GM12878 (cell line): ENCODE measurements at regions not wholly inside any gene's neighbourhood (a gene's known extent, or its start where the extent isn't known, plus 50 kb on each side); places are given as distances from the start of the nearest gene placed in this dataset.

Experiments
- FOXM1 ChIP-seq: IDR thresholded peaks from 2 replicates; pipeline ENCODE4 v1.6.1; 2012; ENCODE audit warnings: low read depth, mild to moderate bottlenecking, inconsistent platforms, low read length, moderate library complexity
- MXI1 ChIP-seq: fragments of 150-350 bp; IDR thresholded peaks from 2 replicates; pipeline ENCODE4 v1.6.1; 2011; ENCODE audit warnings: low read depth, mild to moderate bottlenecking, inconsistent platforms, low read length, improper control_type of control experiment
- RAD21 ChIP-seq: IDR thresholded peaks from 2 replicates; pipeline ENCODE4 v1.6.1; 2011; ENCODE audit warnings: mild to moderate bottlenecking, low read depth, low read length, moderate library complexity; ENCODE audit not compliant: insufficient read depth
- SPI1 ChIP-seq: IDR thresholded peaks from 2 replicates; pipeline ENCODE4 v1.6.1; 2011; ENCODE audit warnings: low read depth, mild to moderate bottlenecking, low read length, moderate library complexity, borderline replicate concordance; ENCODE audit not compliant: insufficient read depth
- TF ChIP-seq, protein P1 (sequence below): IDR thresholded peaks from 2 replicates; pipeline ENCODE4 v1.6.1; 2012; ENCODE audit warnings: mild to moderate bottlenecking, low read depth, low read length

DNA sequence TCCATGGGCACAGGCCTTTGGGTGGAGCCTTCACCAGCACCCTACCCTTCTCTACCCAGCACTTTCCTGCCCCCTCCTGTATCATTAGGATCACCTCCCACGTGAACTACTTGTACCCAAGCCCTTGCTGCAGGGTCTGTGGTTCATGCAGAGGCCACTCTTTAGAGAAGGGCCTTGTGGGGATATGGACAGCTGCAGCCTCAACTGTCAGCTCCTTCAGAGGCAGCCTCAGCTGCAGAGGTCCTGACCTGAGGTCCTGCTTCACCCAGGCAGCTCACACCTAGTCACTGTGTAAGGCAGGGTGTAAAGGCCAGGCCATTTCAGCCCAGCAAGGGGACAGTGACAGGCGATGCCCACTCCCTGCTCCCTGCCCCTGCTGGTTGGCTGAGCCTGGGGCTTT, 448.6 kb upstream of the PROK2 start:
- no peak for TF ChIP-seq RAD21
- no peak for TF ChIP-seq MXI1
- TF ChIP-seq, protein P1, sequence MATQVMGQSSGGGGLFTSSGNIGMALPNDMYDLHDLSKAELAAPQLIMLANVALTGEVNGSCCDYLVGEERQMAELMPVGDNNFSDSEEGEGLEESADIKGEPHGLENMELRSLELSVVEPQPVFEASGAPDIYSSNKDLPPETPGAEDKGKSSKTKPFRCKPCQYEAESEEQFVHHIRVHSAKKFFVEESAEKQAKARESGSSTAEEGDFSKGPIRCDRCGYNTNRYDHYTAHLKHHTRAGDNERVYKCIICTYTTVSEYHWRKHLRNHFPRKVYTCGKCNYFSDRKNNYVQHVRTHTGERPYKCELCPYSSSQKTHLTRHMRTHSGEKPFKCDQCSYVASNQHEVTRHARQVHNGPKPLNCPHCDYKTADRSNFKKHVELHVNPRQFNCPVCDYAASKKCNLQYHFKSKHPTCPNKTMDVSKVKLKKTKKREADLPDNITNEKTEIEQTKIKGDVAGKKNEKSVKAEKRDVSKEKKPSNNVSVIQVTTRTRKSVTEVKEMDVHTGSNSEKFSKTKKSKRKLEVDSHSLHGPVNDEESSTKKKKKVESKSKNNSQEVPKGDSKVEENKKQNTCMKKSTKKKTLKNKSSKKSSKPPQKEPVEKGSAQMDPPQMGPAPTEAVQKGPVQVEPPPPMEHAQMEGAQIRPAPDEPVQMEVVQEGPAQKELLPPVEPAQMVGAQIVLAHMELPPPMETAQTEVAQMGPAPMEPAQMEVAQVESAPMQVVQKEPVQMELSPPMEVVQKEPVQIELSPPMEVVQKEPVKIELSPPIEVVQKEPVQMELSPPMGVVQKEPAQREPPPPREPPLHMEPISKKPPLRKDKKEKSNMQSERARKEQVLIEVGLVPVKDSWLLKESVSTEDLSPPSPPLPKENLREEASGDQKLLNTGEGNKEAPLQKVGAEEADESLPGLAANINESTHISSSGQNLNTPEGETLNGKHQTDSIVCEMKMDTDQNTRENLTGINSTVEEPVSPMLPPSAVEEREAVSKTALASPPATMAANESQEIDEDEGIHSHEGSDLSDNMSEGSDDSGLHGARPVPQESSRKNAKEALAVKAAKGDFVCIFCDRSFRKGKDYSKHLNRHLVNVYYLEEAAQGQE: no peak
- no peak for TF ChIP-seq SPI1
- no peak for TF ChIP-seq FOXM1
